Mucosa of gallbladder (tissue), 1 donor: ENCODE measurements at regions not wholly inside any gene's neighbourhood (a gene's known extent, or its start where the extent isn't known, plus 50 kb on each side); places are given as distances from the start of the nearest gene placed in this dataset.
A peak's percentile ranks its signal among the peaks of the same experiment; 100 is the strongest.
"Not testable (repeated sequence)": the region's sequence is repeated elsewhere in the genome, so short reads cannot be mapped to it uniquely, and the experiment has no call there.

Experiments used
- DNase-seq: peaks from one replicate; pipeline ENCODE4 v3.0.0-alpha.2; 2020; ENCODE audit warnings: low spot score
- donor health status: DM: no; HTN: no; CAD: no.

- not testable (repeated sequence) for DNase-seq
Measured at GRCh38 chr13:52565324-52565723, 76.9 kb upstream of the HNRNPA1L2 start.

- DNase-seq = peak; percentile 37
Measured at GRCh38 chr13:52569904-52570602, 72.2 kb upstream of the HNRNPA1L2 start.

- not testable (repeated sequence) for DNase-seq
Measured at GRCh38 chr13:52571163-52571562, 71.1 kb upstream of the HNRNPA1L2 start.

GRCh38 chr13:52582962-52583361 is 59.3 kb upstream of the HNRNPA1L2 start:
- not testable (repeated sequence) for DNase-seq
